ENCODE measurements at regions not wholly inside any gene's neighbourhood (a gene's known extent, or its start where the extent isn't known, plus 50 kb on each side); places are given as distances from the start of the nearest gene placed in this dataset.
"Not testable (repeated sequence)": the region's sequence is repeated elsewhere in the genome, so short reads cannot be mapped to it uniquely, and the experiment has no call there.

DNA sequence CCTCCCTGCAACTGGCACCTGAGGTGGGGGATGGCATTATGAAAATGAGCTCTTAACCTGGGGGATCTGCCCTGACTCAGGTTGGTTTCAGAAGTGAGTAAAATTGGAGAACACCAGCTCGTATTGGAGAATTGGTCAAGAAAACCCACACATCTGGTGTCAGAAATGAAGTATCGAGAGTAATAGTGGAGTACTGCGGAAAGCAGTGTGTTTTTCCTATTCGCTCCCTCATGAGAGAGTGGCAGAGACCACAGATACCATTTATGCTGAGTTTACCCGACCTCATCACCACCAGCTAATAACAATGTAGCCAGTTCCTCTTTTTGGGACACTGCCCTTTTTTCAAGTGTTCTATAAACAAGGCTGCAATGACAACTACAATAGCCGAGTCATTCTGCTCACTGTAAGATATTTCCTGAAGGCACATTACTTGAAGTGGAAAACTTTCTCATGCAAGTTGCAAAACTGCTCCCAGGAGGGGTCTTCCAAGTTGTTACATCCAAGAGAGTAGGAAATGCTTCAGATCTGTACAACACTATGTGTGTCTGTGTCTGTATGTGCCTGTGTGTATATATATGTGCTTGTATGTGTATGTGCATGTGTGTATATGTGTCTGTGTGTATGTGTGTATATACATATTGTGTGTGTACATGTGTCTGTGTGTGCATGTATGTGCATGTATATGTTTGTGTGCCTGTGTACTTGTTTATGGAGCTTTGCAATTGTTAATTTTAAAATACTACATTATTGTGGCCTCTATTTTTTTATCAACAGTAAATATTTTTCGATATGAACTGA, 106.0 kb upstream of the CST7 start:
- DNase-seq: no peak
- no peak overlapping the region for H3K4me3 ChIP-seq
- H3K36me3 ChIP-seq: no peaks in the 10 kb centered on the region
- no peaks in the 10 kb centered on the region for H3K27me3 ChIP-seq
- H3K9me3 ChIP-seq: no peaks in the 10 kb centered on the region

DNA sequence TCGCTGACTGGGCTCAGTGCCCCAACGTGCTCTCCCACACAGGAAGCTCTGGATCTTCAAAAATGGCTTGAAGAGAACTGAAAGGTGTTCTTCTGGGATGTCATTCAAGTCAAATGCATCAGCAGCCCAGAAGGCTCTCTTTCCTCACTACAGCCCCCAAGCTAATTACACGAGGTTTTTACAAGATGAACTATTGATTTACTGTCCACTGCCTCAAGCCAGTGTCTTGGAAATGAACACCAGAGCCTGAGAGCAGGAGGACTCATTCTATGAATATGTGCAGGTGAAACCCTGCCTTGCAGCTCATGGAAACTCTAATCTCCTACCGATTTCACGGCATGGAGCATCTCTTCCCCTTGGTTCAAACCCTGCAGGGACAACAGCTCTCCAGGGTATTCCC, 98.9 kb upstream of the CST7 start:
- H3K27me3 ChIP-seq: no peaks in the 10 kb centered on the region; the same call in 1 of the 2 replicates
- H3K36me3 ChIP-seq: no peaks in the 10 kb centered on the region
- no peak overlapping the region for H3K4me3 ChIP-seq
- no peaks in the 10 kb centered on the region for H3K9me3 ChIP-seq
- no peak for DNase-seq

- no peak overlapping the region for H3K4me3 ChIP-seq
- H3K9me3 ChIP-seq: no peaks in the 10 kb centered on the region
- DNase-seq: no peak
- no peaks in the 10 kb centered on the region; the same call in 1 of the 2 replicates for H3K27me3 ChIP-seq
- no peaks in the 10 kb centered on the region for H3K36me3 ChIP-seq
Measured at GRCh38 chr20:24851346-24852019, 97.6 kb upstream of the CST7 start.

DNA sequence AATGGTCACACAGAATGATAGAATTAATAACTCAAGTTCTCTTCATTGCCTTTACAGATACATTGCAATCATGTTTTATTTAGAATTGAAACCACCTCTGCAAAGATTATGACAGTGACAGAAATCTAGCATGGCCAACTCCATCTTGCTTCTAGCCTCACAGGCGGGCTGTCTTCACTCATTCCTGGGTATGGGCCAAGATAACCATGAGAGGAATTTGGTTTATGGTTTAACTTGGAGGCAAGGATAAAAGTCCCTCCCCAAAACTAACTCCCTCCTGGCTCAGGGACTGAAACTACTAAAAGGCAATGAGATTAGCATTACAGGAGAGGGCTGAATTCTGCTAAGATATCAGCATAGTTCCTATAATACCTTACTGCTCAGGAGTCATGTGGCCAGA, 95.2 kb upstream of the CST7 start:
- no peaks in the 10 kb centered on the region for H3K36me3 ChIP-seq
- DNase-seq: no peak
- no peaks in the 10 kb centered on the region; the same call in 1 of the 2 replicates for H3K27me3 ChIP-seq
- no peak overlapping the region for H3K4me3 ChIP-seq
- no peaks in the 10 kb centered on the region for H3K9me3 ChIP-seq

- no peak overlapping the region for H3K4me3 ChIP-seq
- no peaks in the 10 kb centered on the region for H3K36me3 ChIP-seq
- H3K9me3 ChIP-seq: no peaks in the 10 kb centered on the region
- no peak for DNase-seq
- no peaks in the 10 kb centered on the region for H3K27me3 ChIP-seq
Measured at GRCh38 chr20:24855848-24856247, 93.2 kb upstream of the CST7 start.

DNA sequence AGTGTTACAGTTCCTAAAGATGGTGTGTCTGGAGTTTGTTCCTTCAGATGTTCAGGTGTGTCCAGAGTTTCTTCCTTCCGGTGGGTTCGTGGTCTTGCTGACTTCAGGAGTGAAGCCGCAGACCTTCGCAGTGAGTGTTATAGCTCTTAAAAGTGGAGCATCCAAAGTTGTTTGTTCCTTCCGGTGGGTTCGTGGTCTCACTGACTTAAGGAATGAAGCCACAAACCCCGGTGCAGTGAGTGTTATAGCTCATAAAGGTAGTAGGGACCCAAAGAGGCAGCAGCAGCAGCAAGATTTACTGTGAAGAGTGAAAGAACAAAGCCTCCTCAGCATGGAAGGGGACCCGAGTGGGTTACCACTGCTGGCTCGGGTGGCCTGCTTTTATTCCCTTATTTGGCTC, 90.6 kb upstream of the CST7 start:
- not testable (repeated sequence) for H3K27me3 ChIP-seq, H3K9me3 ChIP-seq, H3K4me3 ChIP-seq, H3K36me3 ChIP-seq, DNase-seq

- no peak for DNase-seq
Measured at GRCh38 chr20:24859539-24859938, 89.5 kb upstream of the CST7 start.

DNA sequence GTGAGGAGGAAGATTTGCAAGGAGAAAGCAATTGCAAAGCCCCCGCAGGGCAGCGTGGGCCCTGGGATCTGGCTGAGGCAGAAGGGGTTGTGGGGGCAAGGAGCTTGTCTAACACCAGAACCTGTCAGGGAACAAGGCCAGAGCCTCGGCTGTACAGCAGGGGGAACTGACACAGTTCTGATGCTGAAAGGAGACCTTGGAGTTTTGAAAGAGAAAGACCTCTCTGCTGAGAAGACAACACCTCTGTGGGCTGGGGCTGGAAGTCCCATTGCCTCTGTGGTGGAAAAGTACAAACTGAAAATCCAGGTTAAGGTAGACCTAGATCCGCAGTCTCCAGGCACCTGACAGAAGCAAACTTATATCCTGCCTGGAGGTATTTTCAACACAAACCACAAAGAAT, 86.9 kb upstream of the CST7 start:
- no peaks in the 10 kb centered on the region for H3K27me3 ChIP-seq
- no peak for DNase-seq
- H3K4me3 ChIP-seq: no peak overlapping the region
- H3K36me3 ChIP-seq: no peaks in the 10 kb centered on the region
- H3K9me3 ChIP-seq: no peaks in the 10 kb centered on the region

More at GRCh38 chr20:24859539-24859938, 89.5 kb upstream of the CST7 start:
- no peak overlapping the region for H3K4me3 ChIP-seq
- H3K36me3 ChIP-seq: no peaks in the 10 kb centered on the region
- no peaks in the 10 kb centered on the region for H3K27me3 ChIP-seq
- no peaks in the 10 kb centered on the region for H3K9me3 ChIP-seq

- Histone ChIP-seq H3K4me3 (no peak overlapping the region), H3K27me3 (no peaks in the 10 kb centered on the region), H3K9me3 (no peaks in the 10 kb centered on the region), H3K36me3 (no peaks in the 10 kb centered on the region)
- DNase-seq: no peak
Measured at GRCh38 chr20:24862606-24863005, 86.5 kb upstream of the CST7 start.

DNA sequence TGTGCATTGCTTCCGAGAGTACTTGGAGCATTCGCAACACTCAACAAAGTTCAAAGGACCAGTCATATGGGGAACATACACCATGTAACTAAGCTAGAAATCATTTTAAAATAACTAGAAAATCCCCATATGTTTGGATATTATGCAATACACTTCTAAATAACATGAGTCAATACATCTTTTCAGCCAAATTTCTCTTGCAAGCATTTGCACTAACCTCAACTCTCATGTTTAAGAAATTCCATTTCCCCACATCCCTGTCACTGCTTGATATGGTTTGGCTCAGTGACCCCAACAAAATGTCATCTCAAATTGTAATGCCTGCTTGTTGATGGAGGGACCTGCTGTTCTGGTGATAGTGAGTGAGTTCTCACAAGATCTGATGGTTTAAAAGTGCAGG, 85.7 kb upstream of the CST7 start:
- H3K36me3 ChIP-seq: no peaks in the 10 kb centered on the region
- H3K27me3 ChIP-seq: no peaks in the 10 kb centered on the region
- H3K9me3 ChIP-seq: no peaks in the 10 kb centered on the region
- no peak for DNase-seq
- H3K4me3 ChIP-seq: no peak overlapping the region

DNA sequence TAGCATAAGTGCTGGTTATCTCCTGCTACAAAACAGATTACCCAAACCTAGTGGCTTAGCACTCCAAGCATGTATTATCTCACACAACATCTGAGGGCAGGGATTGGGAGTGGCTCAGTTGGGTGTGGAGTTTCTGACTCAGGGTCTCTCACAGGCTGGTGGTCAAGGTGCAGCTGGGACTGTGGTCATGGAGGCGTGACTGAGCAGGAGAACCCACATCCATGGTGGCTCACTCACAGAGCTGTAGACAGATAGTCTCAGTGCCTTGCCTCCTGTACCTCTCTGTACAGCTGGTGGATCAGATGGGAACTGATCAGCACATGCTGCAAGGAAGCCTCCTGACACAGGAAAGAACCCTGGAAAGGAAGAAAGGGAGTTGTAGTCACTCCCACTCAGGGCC, 83.1 kb upstream of the CST7 start:
- Histone ChIP-seq H3K36me3 (no peaks in the 10 kb centered on the region), H3K4me3 (no peak overlapping the region), H3K27me3 (no peaks in the 10 kb centered on the region), H3K9me3 (no peaks in the 10 kb centered on the region)
- DNase-seq: no peak

DNA sequence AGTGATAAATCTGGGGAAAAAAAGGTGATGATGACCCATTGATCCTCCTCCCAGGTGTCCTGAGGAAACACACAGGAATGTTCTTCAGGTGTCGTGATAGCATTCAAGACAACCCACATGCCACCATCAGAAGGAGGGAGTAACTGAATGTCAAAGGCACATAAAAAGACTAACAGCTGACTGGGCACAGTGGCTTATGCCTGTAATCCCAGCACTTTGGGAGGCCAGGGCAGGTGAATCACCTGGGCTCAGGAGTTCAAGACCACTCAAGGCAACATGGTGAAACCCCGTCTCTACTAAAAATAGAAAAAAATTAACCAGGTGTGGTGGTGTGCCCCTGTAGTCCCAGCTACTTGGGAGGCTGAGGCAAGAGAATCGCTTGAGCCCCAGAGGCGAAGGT, 82.3 kb upstream of the CST7 start:
- DNase-seq: no peak
- no peaks in the 10 kb centered on the region for H3K27me3 ChIP-seq
- H3K4me3 ChIP-seq: no peak overlapping the region
- no peaks in the 10 kb centered on the region for H3K9me3 ChIP-seq
- H3K36me3 ChIP-seq: no peaks in the 10 kb centered on the region

DNA sequence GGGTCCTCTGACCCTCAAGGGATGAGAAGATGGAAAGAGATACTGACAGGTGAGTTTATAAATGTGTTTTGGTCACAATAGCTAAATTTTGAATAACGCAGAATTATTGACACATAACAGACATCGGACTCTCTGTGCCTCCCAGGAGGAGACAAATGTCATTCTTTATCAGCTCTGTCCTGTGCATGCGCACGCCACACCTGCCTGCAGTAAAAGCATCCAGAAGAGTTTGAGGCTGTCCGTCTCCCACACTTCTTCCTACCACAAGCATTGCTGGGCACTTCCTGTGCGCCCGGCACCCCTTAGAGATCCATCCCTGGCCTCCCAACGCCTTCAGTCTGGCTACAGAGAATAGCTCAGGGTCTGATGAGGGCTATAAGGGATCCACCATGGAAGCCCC, 81.5 kb upstream of the CST7 start:
- H3K36me3 ChIP-seq: no peaks in the 10 kb centered on the region
- H3K4me3 ChIP-seq: no peak overlapping the region
- no peak for DNase-seq
- H3K9me3 ChIP-seq: no peaks in the 10 kb centered on the region
- H3K27me3 ChIP-seq: no peaks in the 10 kb centered on the region

- no peaks in the 10 kb centered on the region for H3K9me3 ChIP-seq
- no peaks in the 10 kb centered on the region for H3K36me3 ChIP-seq
- no peaks in the 10 kb centered on the region for H3K27me3 ChIP-seq
- H3K4me3 ChIP-seq: no peak overlapping the region
- DNase-seq: no peak
Measured at GRCh38 chr20:24868396-24868927, 80.6 kb upstream of the CST7 start.

DNA sequence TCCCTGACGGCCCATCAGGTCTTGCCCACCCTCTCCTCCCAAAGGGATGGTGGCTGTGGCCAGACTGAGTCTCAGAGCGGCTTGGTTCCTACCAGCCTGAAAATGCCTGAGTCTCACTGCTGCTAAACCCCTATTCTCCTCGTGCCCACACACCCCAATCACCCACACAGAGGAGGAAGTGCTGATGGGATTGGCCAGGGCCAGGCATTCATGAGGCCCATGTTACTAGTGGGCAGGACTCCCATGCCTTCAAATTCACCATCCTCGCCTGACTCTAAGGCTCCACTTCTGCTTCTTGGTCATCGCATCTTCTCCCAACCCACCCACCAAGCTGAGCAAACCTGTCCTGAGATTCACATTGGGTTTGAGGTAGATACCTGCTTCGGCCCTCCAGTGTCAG, 80.1 kb upstream of the CST7 start:
- no peak overlapping the region for H3K4me3 ChIP-seq
- no peak for DNase-seq
- no peaks in the 10 kb centered on the region for H3K9me3 ChIP-seq
- H3K36me3 ChIP-seq: no peaks in the 10 kb centered on the region
- no peaks in the 10 kb centered on the region for H3K27me3 ChIP-seq

DNA sequence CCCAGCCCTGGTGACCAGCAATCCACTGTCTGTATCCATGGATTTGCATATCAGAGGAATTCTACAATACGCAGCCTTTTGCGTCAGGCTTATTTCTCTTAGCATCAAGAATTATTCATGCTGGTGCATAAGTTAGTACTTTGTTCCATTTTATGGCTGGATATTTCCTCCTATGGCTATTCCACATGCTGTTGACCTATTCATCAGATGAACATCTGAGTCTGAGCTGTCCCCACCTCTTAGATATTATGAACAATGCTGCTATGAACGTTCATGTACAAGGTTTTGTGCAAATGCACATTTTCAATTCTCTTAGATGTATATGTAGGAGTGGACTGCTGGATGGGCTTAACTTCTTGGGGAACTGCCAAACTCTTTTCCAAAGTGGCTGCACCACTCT, 79.0 kb upstream of the CST7 start:
- no peaks in the 10 kb centered on the region for H3K27me3 ChIP-seq
- no peaks in the 10 kb centered on the region for H3K36me3 ChIP-seq
- no peaks in the 10 kb centered on the region for H3K9me3 ChIP-seq
- H3K4me3 ChIP-seq: no peak overlapping the region
- no peak for DNase-seq

- Histone ChIP-seq H3K4me3 (no peak overlapping the region), H3K27me3 (no peaks in the 10 kb centered on the region), H3K36me3 (no peaks in the 10 kb centered on the region), H3K9me3 (no peaks in the 10 kb centered on the region)
- no peak for DNase-seq
Measured at GRCh38 chr20:24870881-24871280, 78.2 kb upstream of the CST7 start.

Data from MG63 (cell line).